H1 (cell line): ENCODE measurements at regions not wholly inside any gene's neighbourhood (a gene's known extent, or its start where the extent isn't known, plus 50 kb on each side); places are given as distances from the start of the nearest gene placed in this dataset.

ENCODE experiments used
- CTCF ChIA-PET: fragments of 300-600 bp; sonication (Branson Sonifier 250); formaldehyde crosslinking; loops from one replicate; lab custom pipeline; 2021; ENCODE audit not compliant: partially characterized antibody; lab: Charles Lee
- POLR2A ChIA-PET: fragments of 300-600 bp; sonication (Branson Sonifier 250); formaldehyde crosslinking; loops from one replicate; lab custom pipeline; 2021; ENCODE audit warnings: inconsistent platforms; ENCODE audit not compliant: partially characterized antibody; lab: Charles Lee
- DNase-seq, 2 experiments: peaks; one replicate each; pipeline versions ENCODE4 v3.0.0 to v3.0.0-alpha.2; 2010 to 2022; ENCODE audit warnings: low spot score in 2 of 2, low read depth in 1 of 2, mixed read lengths in 1 of 2
- FAIRE-seq: peaks from 2 replicates; lab custom pipeline; 2011; peaks lifted over from hg19 to GRCh38; lab: Jason Lieb, UNC
- H2AFZ ChIP-seq: 2 replicates; pipeline ENCODE4 v1.8.1; 2012; ENCODE audit warnings: low read length, inconsistent platforms
- H2AK5ac ChIP-seq: 2 replicates; pipeline ENCODE4 v1.6.1; 2013; ENCODE audit warnings: low read depth, low read length
- H2BK120ac ChIP-seq: replicated peaks from 2 replicates; pipeline ENCODE3; 2013; ENCODE audit warnings: low read depth, low read length, inconsistent platforms
- H2BK12ac ChIP-seq: 2 replicates; pipeline ENCODE4 v1.6.1; 2013; ENCODE audit warnings: low read depth, low read length
- H2BK15ac ChIP-seq: 2 replicates; pipeline ENCODE4 v1.6.1; 2013; ENCODE audit warnings: low read length
- H2BK20ac ChIP-seq: 2 replicates; pipeline ENCODE4 v1.6.1; 2013; ENCODE audit warnings: low read length
- H2BK5ac ChIP-seq: 2 replicates; pipeline ENCODE4 v1.6.1; 2013; ENCODE audit warnings: low read depth, low read length
- H3K14ac ChIP-seq: 2 replicates; pipeline ENCODE4 v1.6.1; 2013; ENCODE audit warnings: inconsistent platforms; ENCODE audit not compliant: insufficient read length
- H3K18ac ChIP-seq: 2 replicates; pipeline ENCODE4 v1.6.1; 2013; ENCODE audit warnings: low read length; ENCODE audit errors: extremely low read depth
- H3K23ac ChIP-seq: 2 replicates; pipeline ENCODE4 v1.6.1; 2013; ENCODE audit warnings: inconsistent platforms; ENCODE audit not compliant: insufficient read length
- H3K23me2 ChIP-seq: 2 replicates; pipeline ENCODE4 v1.6.1; 2013; ENCODE audit warnings: low read depth, low read length
- H3K27ac ChIP-seq: 2 replicates; pipeline ENCODE4 v1.6.1; 2011; ENCODE audit warnings: low read depth, low read length, inconsistent platforms
- H3K27me3 ChIP-seq, 4 experiments: replicated peaks in 1 of 4; 1 replicate in 1 of 4; 2 replicates in 3 of 4; pipeline versions ENCODE4 v1.6.1 to v1.8.1; 2011 to 2013; ENCODE audit warnings: low read length in 3 of 4, mild to moderate bottlenecking in 3 of 4, inconsistent platforms in 2 of 4, mixed read lengths in 2 of 4, moderate library complexity in 1 of 4; ENCODE audit not compliant: control insufficient read depth in 3 of 4, insufficient read depth in 3 of 4; ENCODE audit errors: extremely low read depth in 1 of 4
- H3K36me3 ChIP-seq, 4 experiments: 2 replicates each; pipeline versions ENCODE4 v1.6.1 to v1.8.1; 2011 to 2013; ENCODE audit warnings: mild to moderate bottlenecking in 4 of 4, low read length in 3 of 4, moderate library complexity in 2 of 4, control low read depth in 1 of 4, inconsistent platforms in 1 of 4; ENCODE audit not compliant: insufficient read depth in 4 of 4, control insufficient read depth in 2 of 4
- H3K4ac ChIP-seq: replicated peaks from 2 replicates; pipeline ENCODE3; 2013; ENCODE audit warnings: low read length, low read depth, mixed read lengths, inconsistent platforms; ENCODE audit not compliant: insufficient read length
- H3K4me1 ChIP-seq, 4 experiments: replicated peaks in 1 of 4; 1 replicate in 1 of 4; 2 replicates in 3 of 4; pipeline versions ENCODE4 v1.6.1 to v1.8.1; 2011 to 2013; ENCODE audit warnings: low read length in 3 of 4, inconsistent platforms in 2 of 4, mixed read lengths in 1 of 4; ENCODE audit not compliant: insufficient read depth in 4 of 4, control insufficient read depth in 3 of 4
- H3K4me2 ChIP-seq, 2 experiments: 2 replicates each; pipeline versions ENCODE4 v1.6.1 to v1.8.1; 2011 to 2013; ENCODE audit warnings: low read depth in 2 of 2, low read length in 2 of 2, control low read depth in 1 of 2, inconsistent platforms in 1 of 2, mild to moderate bottlenecking in 1 of 2; ENCODE audit not compliant: insufficient read depth in 1 of 2
- H3K4me3 ChIP-seq, 4 experiments: fragments of 200-600, 300-600 bp in 1 of 4; sonication (generic), shearing (Covaris generic), sonication (Bioruptor Twin) in 1 of 4; 2 replicates each; pipeline versions ENCODE4 v1.5.1 to v1.8.1; 2011 to 2016; ENCODE audit warnings: low read length in 4 of 4, low read depth in 3 of 4, control low read depth in 2 of 4, inconsistent platforms in 2 of 4, mild to moderate bottlenecking in 2 of 4, mixed read lengths in 1 of 4, moderate library complexity in 1 of 4; ENCODE audit not compliant: insufficient read depth in 2 of 4; ENCODE audit errors: extremely low read depth in 1 of 4
- H3K56ac ChIP-seq: replicated peaks from 2 replicates; pipeline ENCODE3; 2013; ENCODE audit warnings: low read depth, mild to moderate bottlenecking, mixed read lengths, low read length, inconsistent platforms; ENCODE audit not compliant: insufficient read length
- H3K79me1 ChIP-seq: 2 replicates; pipeline ENCODE4 v1.6.1; 2013; ENCODE audit warnings: low read depth, low read length, control low read depth
- H3K79me2 ChIP-seq, 2 experiments: 2 replicates each; pipeline versions ENCODE4 v1.6.1 to v1.8.1; 2012 to 2013; ENCODE audit warnings: low read length in 2 of 2, mild to moderate bottlenecking in 2 of 2, inconsistent platforms in 1 of 2; ENCODE audit not compliant: insufficient read depth in 2 of 2, control insufficient read depth in 1 of 2
- H3K9ac ChIP-seq, 4 experiments: replicated peaks in 1 of 4; 1 replicate in 1 of 4; 2 replicates in 3 of 4; pipeline versions ENCODE4 v1.6.1 to v1.8.1; 2011 to 2013; ENCODE audit warnings: low read depth in 3 of 4, low read length in 3 of 4, control low read depth in 2 of 4, mild to moderate bottlenecking in 2 of 4, moderate library complexity in 2 of 4, inconsistent platforms in 1 of 4; ENCODE audit errors: extremely low read depth in 1 of 4
- H3K9me3 ChIP-seq, 2 experiments: 2 replicates each; pipeline versions ENCODE4 v1.6.1 to v1.8.1; 2012 to 2013; ENCODE audit warnings: mild to moderate bottlenecking in 2 of 2, moderate library complexity in 2 of 2, control low read depth in 1 of 2, inconsistent platforms in 1 of 2, low read depth in 1 of 2, low read length in 1 of 2, mixed read lengths in 1 of 2; ENCODE audit not compliant: insufficient read depth in 2 of 2
- H4K20me1 ChIP-seq, 2 experiments: replicated peaks in 1 of 2; 2 replicates each; pipeline versions ENCODE3 to v1.8.1; 2011 to 2013; ENCODE audit warnings: inconsistent platforms in 2 of 2, low read length in 2 of 2, mild to moderate bottlenecking in 1 of 2; ENCODE audit not compliant: insufficient read depth in 2 of 2, control insufficient read depth in 1 of 2
- H4K5ac ChIP-seq: 2 replicates; pipeline ENCODE4 v1.6.1; 2013; ENCODE audit warnings: low read length, low read depth, mixed read lengths, inconsistent platforms; ENCODE audit not compliant: insufficient read length
- H4K8ac ChIP-seq: 2 replicates; pipeline ENCODE4 v1.8.0; 2013; ENCODE audit warnings: mild to moderate bottlenecking, moderate library complexity, low read length, inconsistent platforms; ENCODE audit not compliant: insufficient read depth; ENCODE audit errors: extremely low read depth
- H4K91ac ChIP-seq: replicated peaks from 2 replicates; pipeline ENCODE3; 2013; ENCODE audit warnings: low read length, mixed read lengths, inconsistent platforms; ENCODE audit not compliant: insufficient read length
- BCL11A ChIP-seq, 2 experiments: IDR thresholded peaks; one replicate each; pipeline ENCODE4 v1.6.1; 2011; ENCODE audit warnings: low read depth in 2 of 2, low read length in 2 of 2, mild to moderate bottlenecking in 2 of 2
- CEBPB ChIP-seq: IDR thresholded peaks from 2 replicates; pipeline ENCODE4 v1.6.1; 2012; ENCODE audit warnings: low read depth, low read length
- CREB1 ChIP-seq: IDR thresholded peaks from 2 replicates; pipeline ENCODE4 v1.6.1; 2012; ENCODE audit warnings: inconsistent platforms
- GABPA ChIP-seq: IDR thresholded peaks from 2 replicates; pipeline ENCODE4 v1.6.1; 2011; ENCODE audit warnings: mild to moderate bottlenecking, low read length, moderate library complexity, borderline replicate concordance; ENCODE audit not compliant: insufficient read depth
- KDM5A ChIP-seq: fragments of 200-600 bp; IDR thresholded peaks from 2 replicates; pipeline ENCODE4 v1.7.1; 2012; ENCODE audit warnings: mild to moderate bottlenecking, low read length, inconsistent platforms, mixed read lengths
- POLR2A ChIP-seq, 2 experiments: IDR thresholded peaks; 1 replicate in 1 of 2; 2 replicates in 1 of 2; pipeline ENCODE4 v1.6.1; 2011; ENCODE audit warnings: low read depth in 2 of 2, low read length in 2 of 2, mild to moderate bottlenecking in 2 of 2; ENCODE audit errors: control extremely low read depth in 1 of 2
- RBBP5 ChIP-seq: IDR thresholded peaks from 2 replicates; pipeline ENCODE4 v1.7.1; 2012; ENCODE audit warnings: low read depth, mild to moderate bottlenecking, inconsistent platforms, low read length, moderate library complexity, borderline replicate concordance
- SIX5 ChIP-seq: IDR thresholded peaks from 2 replicates; pipeline ENCODE4 v1.6.1; 2011; ENCODE audit warnings: mild to moderate bottlenecking, low read depth, low read length
- SUZ12 ChIP-seq: fragments of 200-600 bp; sonication (generic); IDR thresholded peaks from 2 replicates; pipeline ENCODE4 v1.6.1; 2012; ENCODE audit warnings: mild to moderate bottlenecking, inconsistent platforms, low read length, moderate library complexity, mixed read lengths
- TAF1 ChIP-seq: IDR thresholded peaks from 2 replicates; pipeline ENCODE4 v1.6.1; 2011; ENCODE audit warnings: mild to moderate bottlenecking, low read depth, low read length
- WGBS, 2 experiments: shearing (Covaris generic) in 1 of 2; methylation state at CpG; one replicate each; pipeline versions ENCODE4 v1.1.6 to v1.1.7; 2013 to 2015; ENCODE audit warnings: low lambda C conversion rate in 2 of 2, mixed read lengths in 2 of 2, inconsistent platforms in 1 of 2, low coverage in 1 of 2, missing lambda C conversion rate in 1 of 2; ENCODE audit not compliant: insufficient replicate concordance in 2 of 2, insufficient coverage in 1 of 2, insufficient read length in 1 of 2; ENCODE audit errors: extremely low coverage in 1 of 2, missing lambda C conversion rate in 1 of 2; 5-methylcytosine and 5-hydroxymethylcytosine counted together
- TF ChIP-seq, protein P1 (sequence below): IDR thresholded peaks from 2 replicates; pipeline ENCODE4 v1.6.1; 2012; ENCODE audit warnings: inconsistent platforms
- TF ChIP-seq, protein P2 (sequence below): IDR thresholded peaks from 2 replicates; pipeline ENCODE4 v1.6.1; 2012; ENCODE audit warnings: low read length, inconsistent platforms

DNA sequence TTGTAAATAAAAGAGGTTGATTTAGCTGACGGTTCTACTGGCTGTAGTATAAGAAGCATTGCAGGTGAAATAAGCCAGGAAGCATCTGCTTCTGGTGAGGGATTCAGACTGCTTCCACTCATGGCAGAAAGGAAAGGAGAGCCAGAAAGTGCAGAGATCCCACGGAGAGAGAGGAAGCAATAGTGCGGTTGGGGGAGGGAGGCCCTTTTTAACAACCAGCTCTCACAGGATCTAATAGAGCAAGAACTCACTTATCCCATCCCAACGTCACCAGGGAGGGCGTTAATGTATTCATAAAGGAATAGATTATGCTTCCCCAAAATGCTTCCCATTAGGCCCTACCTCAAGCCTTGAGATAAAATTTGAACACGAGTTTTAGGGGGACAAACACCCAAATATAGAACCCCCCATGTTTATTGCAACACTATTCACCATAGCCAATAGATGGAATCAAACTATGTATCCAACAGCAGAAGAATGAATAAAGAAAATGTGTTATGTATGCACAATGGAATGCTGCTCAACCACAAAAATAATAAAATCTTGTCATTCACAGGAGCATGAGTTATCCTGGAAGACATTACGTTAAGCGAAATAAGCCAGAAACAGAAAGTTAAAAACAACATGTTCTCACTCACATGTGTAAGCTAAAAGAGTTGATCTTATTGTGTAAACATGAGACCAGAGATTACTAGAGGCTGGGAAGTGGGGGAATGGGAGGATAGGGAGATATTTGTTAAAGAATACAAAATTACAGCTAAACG lies 908.3 kb upstream of the ANO3 start:
- Histone ChIP-seq H4K20me1 (no peaks in the 10 kb centered on the region), H3K79me2 (no peaks in the 10 kb centered on the region), H4K8ac (no peak overlapping the region), H3K27me3 (no peaks in the 10 kb centered on the region), H3K18ac (no peak overlapping the region), H3K23ac (no peak overlapping the region), H3K14ac (no peak overlapping the region), H3K56ac (no peak overlapping the region), H4K5ac (no peak overlapping the region), H3K4ac (no peak overlapping the region), H3K9me3 (no peaks in the 10 kb centered on the region), H2BK120ac (no peak overlapping the region), H2BK12ac (no peak overlapping the region), H2AFZ (0 out of 2 replicates have a peak overlapping the region, but pooled peaks have one; percentile 56), H2AK5ac (no peak overlapping the region), H2BK15ac (no peak overlapping the region), H3K4me3 (no peak overlapping the region), H3K4me1 (no peaks in the 10 kb centered on the region), H3K79me1 (no peaks in the 10 kb centered on the region), H3K9ac (no peak overlapping the region), H2BK20ac (no peak overlapping the region), H2BK5ac (no peak overlapping the region), H4K91ac (no peak overlapping the region), H3K4me2 (no peak overlapping the region), H3K36me3 (no peaks in the 10 kb centered on the region), H3K27ac (no peak overlapping the region), H3K23me2 (no peaks in the 10 kb centered on the region)
- TF ChIP-seq RBBP5 (no peak), SUZ12 (no peak), BCL11A (IDR thresholded peaks at IDR 0.05; ENCODE audit: low read depth in 2 of 2, low read length in 2 of 2) (no peak), POLR2A (IDR thresholded peaks at IDR 0.05; ENCODE audit: control extremely low read depth in 1 of 2, low read depth in 2 of 2, low read length in 2 of 2) (no peak), CREB1 (no peak), KDM5A (no peak), GABPA (no peak), SIX5 (no peak), CEBPB (no peak), TAF1 (no peak)
- TF ChIP-seq, protein P1, sequence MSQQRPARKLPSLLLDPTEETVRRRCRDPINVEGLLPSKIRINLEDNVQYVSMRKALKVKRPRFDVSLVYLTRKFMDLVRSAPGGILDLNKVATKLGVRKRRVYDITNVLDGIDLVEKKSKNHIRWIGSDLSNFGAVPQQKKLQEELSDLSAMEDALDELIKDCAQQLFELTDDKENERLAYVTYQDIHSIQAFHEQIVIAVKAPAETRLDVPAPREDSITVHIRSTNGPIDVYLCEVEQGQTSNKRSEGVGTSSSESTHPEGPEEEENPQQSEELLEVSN: no peak
- TF ChIP-seq, protein P2, sequence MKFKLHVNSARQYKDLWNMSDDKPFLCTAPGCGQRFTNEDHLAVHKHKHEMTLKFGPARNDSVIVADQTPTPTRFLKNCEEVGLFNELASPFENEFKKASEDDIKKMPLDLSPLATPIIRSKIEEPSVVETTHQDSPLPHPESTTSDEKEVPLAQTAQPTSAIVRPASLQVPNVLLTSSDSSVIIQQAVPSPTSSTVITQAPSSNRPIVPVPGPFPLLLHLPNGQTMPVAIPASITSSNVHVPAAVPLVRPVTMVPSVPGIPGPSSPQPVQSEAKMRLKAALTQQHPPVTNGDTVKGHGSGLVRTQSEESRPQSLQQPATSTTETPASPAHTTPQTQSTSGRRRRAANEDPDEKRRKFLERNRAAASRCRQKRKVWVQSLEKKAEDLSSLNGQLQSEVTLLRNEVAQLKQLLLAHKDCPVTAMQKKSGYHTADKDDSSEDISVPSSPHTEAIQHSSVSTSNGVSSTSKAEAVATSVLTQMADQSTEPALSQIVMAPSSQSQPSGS: no peak
- ChIA-PET CTCF (no interaction called here), POLR2A (interaction anchor here (1.6 kb wide), 1 partner anchor 226 kb away, joined by 6 read pairs; no protein-coding TSS in a partner anchor)
- 70% methylated on average over 9 of the region's 9 CpGs; no CpG with 5 or more reads in 1 of the 2 experiments for WGBS, 2 experiments
- DNase-seq (no peak), FAIRE-seq (no peak)
